ENCODE measurements at regions not wholly inside any gene's neighbourhood (a gene's known extent, or its start where the extent isn't known, plus 50 kb on each side); places are given as distances from the start of the nearest gene placed in this dataset.

DNA sequence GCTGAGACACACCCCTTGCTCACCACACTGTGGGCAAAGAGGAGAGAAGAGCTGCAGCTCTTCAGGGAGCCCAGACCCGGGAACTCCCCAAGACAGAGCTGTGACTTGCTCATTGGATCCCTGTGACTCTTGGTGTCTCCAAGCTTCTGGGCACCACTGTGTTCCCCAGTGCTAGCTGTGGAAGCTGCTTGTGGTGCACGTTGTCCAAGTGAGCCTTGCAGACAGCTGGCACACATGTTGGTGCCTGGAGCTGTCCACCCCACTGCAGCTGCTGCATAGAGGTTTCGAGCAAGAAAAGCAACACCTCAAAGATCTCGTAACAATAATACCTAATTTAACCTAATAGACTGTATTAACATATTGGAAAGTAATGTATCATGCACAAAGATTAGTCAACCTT, 1089.3 kb downstream of the PCDH18 start:
- intact Hi-C loops (cut with DNase I; ENCODE audit: low total_unique reads), result no loop called here
- no peaks in the 10 kb centered on the region for H3K36me3 ChIP-seq
- TF ChIP-seq CTCF (IDR thresholded peaks at IDR 0.05), result no peak
- no peak overlapping the region for H3K4me3 ChIP-seq
- no peaks in the 10 kb centered on the region for H3K9me3 ChIP-seq
- H3K4me1 ChIP-seq, result no peaks in the 10 kb centered on the region
- DNase-seq, result no peak
- H3K27me3 ChIP-seq, result no peaks in the 10 kb centered on the region
- H3K27ac ChIP-seq, result no peak overlapping the region

GRCh38 chr4:136442447-136442846, 1089.8 kb downstream of the PCDH18 start:
- no peak for DNase-seq
- TF ChIP-seq CTCF (IDR thresholded peaks at IDR 0.05), result no peak

GRCh38 chr4:136441629-136442282, 1090.5 kb downstream of the PCDH18 start:
- intact Hi-C loops (cut with DNase I; ENCODE audit: low total_unique reads), result no loop called here
- no peak overlapping the region for H3K27ac ChIP-seq
- no peak for TF ChIP-seq CTCF (IDR thresholded peaks at IDR 0.05)
- H3K36me3 ChIP-seq, result no peaks in the 10 kb centered on the region
- no peak for DNase-seq
- H3K9me3 ChIP-seq, result no peaks in the 10 kb centered on the region
- H3K4me1 ChIP-seq, result no peaks in the 10 kb centered on the region
- no peak overlapping the region for H3K4me3 ChIP-seq
- no peaks in the 10 kb centered on the region for H3K27me3 ChIP-seq

More at GRCh38 chr4:136442447-136442846, 1089.8 kb downstream of the PCDH18 start:
- no peaks in the 10 kb centered on the region for H3K4me1 ChIP-seq
- no peaks in the 10 kb centered on the region for H3K36me3 ChIP-seq
- intact Hi-C loops (cut with DNase I; ENCODE audit: low total_unique reads), result no loop called here
- no peak overlapping the region for H3K27ac ChIP-seq
- no peaks in the 10 kb centered on the region for H3K27me3 ChIP-seq
- no peak overlapping the region for H3K4me3 ChIP-seq
- no peaks in the 10 kb centered on the region for H3K9me3 ChIP-seq

- no peak for DNase-seq
- H3K27ac ChIP-seq, result no peak overlapping the region
- no peaks in the 10 kb centered on the region for H3K36me3 ChIP-seq
- H3K4me1 ChIP-seq, result no peaks in the 10 kb centered on the region
- intact Hi-C loops (cut with DNase I; ENCODE audit: low total_unique reads), result no loop called here
- no peak for TF ChIP-seq CTCF (IDR thresholded peaks at IDR 0.05)
- no peak overlapping the region for H3K4me3 ChIP-seq
- no peaks in the 10 kb centered on the region for H3K27me3 ChIP-seq
- no peaks in the 10 kb centered on the region for H3K9me3 ChIP-seq
These were observed 1093.6 kb downstream of the PCDH18 start for GRCh38 chr4:136438645-136439044.

DNA sequence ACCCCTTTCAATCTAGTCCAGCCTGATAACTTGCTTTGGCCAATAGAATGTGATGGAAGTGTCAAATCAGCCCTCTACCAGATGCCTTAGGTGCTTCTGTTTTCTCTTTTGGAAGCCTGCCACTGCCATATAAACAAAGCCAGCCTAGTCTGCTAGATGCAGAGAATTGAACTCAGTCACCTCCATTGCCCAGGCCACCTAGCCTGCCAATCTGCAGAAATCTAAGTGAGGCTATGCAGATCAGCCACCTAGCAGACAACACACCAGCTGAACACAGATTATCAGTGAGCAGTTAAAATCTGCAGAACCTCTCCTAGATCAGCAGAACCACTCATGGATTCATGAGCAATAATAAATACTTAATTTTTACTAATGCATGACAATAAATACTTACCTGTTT, 1108.2 kb downstream of the PCDH18 start:
- H3K27ac ChIP-seq, result no peak overlapping the region
- H3K27me3 ChIP-seq, result no peaks in the 10 kb centered on the region
- H3K4me3 ChIP-seq, result no peak overlapping the region
- intact Hi-C loops (cut with DNase I; ENCODE audit: low total_unique reads), result no loop called here
- TF ChIP-seq CTCF (IDR thresholded peaks at IDR 0.05), result no peak
- no peaks in the 10 kb centered on the region for H3K36me3 ChIP-seq
- no peaks in the 10 kb centered on the region for H3K9me3 ChIP-seq
- DNase-seq, result no peak
- no peaks in the 10 kb centered on the region for H3K4me1 ChIP-seq

DNA sequence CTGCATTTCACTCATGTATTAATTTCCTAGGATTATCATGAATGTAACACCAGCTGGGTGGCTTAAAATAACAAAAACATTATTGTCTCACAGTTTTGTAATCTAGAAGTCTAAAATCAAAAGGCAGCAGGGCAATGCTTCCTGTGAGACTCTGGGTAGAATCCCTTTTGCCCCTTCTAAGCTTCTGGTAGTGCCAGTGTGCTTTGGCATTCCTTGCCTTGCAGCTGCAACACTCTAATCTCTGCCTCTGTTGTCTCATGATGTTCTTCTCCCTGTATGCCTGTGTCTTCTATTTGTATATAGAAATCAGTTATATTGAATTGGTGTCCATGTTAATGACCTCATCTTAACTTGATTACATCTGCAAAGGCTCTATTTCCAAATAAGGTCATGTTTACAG, 1117.3 kb downstream of the PCDH18 start:
- intact Hi-C loops (cut with DNase I; ENCODE audit: low total_unique reads), result no loop called here
- DNase-seq, result no peak
- H3K4me1 ChIP-seq, result no peaks in the 10 kb centered on the region
- no peaks in the 10 kb centered on the region for H3K36me3 ChIP-seq
- no peak overlapping the region for H3K4me3 ChIP-seq
- H3K27ac ChIP-seq, result no peak overlapping the region
- H3K9me3 ChIP-seq, result no peaks in the 10 kb centered on the region
- TF ChIP-seq CTCF (IDR thresholded peaks at IDR 0.05), result no peak
- H3K27me3 ChIP-seq, result no peaks in the 10 kb centered on the region

Measured in tibial artery (tissue), 4 donors.